ENCODE measurements at regions not wholly inside any gene's neighbourhood (a gene's known extent, or its start where the extent isn't known, plus 50 kb on each side); places are given as distances from the start of the nearest gene placed in this dataset.

DNA sequence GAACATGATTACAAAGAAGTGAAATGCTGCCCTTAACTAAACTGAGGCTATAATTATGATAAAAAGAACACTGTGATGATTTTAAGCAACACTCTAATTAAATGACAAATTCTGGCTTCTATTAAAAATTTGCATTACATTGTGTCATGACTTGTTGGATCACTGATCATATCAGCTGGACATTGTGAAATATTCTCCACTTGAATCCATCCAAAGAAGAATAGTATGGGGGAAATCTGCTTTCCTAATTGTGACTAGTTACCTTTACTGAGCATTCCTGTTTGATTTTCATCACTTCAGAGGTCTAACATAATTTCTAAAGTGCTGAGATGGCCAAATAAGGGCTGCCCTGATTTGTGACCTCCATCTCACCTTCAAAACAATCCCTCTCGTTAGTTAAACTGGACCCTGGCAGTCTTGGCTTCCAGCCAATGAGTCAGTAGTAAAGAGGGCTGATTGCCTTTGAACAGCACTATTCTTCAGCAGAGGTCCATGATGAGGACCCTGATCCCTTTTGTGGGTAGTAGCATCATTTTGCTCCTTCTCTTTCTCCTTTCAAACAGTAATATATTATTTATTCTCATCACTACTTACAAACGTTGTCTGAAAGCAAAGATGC is 53.5 kb upstream of the LEKR1 start:
- Histone ChIP-seq H3K27me3 (no peaks in the 10 kb centered on the region), H3K4me1 (ENCODE audit: low read depth) (peaks cover 7% of the 10 kb centered on the region), H3K36me3 (no peaks in the 10 kb centered on the region), H3K27ac (no peak overlapping the region), H3K9me3 (ENCODE audit: low read depth) (no peaks in the 10 kb centered on the region), H3K4me3 (no peak overlapping the region)
- TF ChIP-seq CTCF (IDR thresholded peaks at IDR 0.05; ENCODE audit: low read depth, low read length) = no peak
- peak; percentile 37 to 72 for DNase-seq (ENCODE audit: low read depth in 1 of 2, low spot score in 1 of 2)

DNA sequence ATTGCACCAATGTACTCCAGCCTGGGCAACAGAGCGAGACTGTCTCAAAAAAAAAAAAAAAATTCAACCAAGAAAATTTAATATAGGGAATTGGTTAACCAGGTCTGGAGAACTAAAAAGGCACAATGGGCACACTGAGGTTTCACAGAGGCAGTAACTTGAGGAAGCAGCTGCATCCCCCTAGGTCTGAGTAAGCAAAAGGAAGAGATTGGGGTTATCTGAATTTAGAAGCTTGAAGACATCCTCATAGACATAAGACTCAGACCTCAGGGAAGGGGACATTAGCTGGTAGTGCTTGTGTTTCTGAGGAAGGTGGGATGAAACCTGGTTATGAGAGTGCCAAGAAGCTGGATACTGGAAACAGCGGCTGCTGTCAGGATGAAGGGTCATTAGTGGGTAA is 50.1 kb upstream of the LEKR1 start:
- TF ChIP-seq CTCF (IDR thresholded peaks at IDR 0.05; ENCODE audit: low read depth, low read length) = no peak
- Histone ChIP-seq H3K9me3 (ENCODE audit: low read depth) (no peaks in the 10 kb centered on the region), H3K27ac (no peak overlapping the region), H3K27me3 (no peaks in the 10 kb centered on the region), H3K36me3 (no peaks in the 10 kb centered on the region), H3K4me1 (ENCODE audit: low read depth) (peaks cover 7% of the 10 kb centered on the region), H3K4me3 (no peak overlapping the region)
- no peak for DNase-seq (ENCODE audit: low read depth in 1 of 2, low spot score in 1 of 2)
